A673 (cell line): ENCODE measurements at regions not wholly inside any gene's neighbourhood (a gene's known extent, or its start where the extent isn't known, plus 50 kb on each side); places are given as distances from the start of the nearest gene placed in this dataset.

Experiments used
- BruUV-seq: library from RNA; stranded (reverse); fragments of 400-500 nt; replicated peaks from 2 replicates; lab custom pipeline; 2021; lab: Mats Ljungman, UMichigan
- CTCF ChIA-PET: fragments of 300-600 bp; sonication (Branson Sonifier 250); formaldehyde crosslinking; loops from one replicate; lab custom pipeline; 2022; ENCODE audit warnings: antibody characterized with exemption; lab: Charles Lee
- POLR2A ChIA-PET: fragments of 300-600 bp; sonication (Branson Sonifier 250); formaldehyde crosslinking; loops from one replicate; lab custom pipeline; 2022; ENCODE audit warnings: antibody characterized with exemption; ENCODE audit not compliant: low non-redundant PET; lab: Charles Lee
- DNase-seq: peaks from one replicate; pipeline ENCODE4 v3.0.0-alpha.2; 2015; ENCODE audit warnings: low spot score
- H3K27ac ChIP-seq: fragments of 200-600 bp; sonication (generic); 2 replicates; pipeline ENCODE4 v1.5.1; 2016; ENCODE audit warnings: mixed run types, low read depth, mild to moderate bottlenecking, mixed read lengths, antibody characterized with exemption, low read length; ENCODE audit not compliant: poor library complexity, severe bottlenecking
- H3K27me3 ChIP-seq: fragments of 200-600 bp; sonication (generic); replicated peaks from 2 replicates; pipeline ENCODE4 v1.6.1; 2017; ENCODE audit warnings: mixed run types, low read depth, mild to moderate bottlenecking, mixed read lengths, antibody characterized with exemption, low read length; ENCODE audit not compliant: insufficient read depth, poor library complexity
- H3K36me3 ChIP-seq: fragments of 200-600 bp; sonication (generic); 2 replicates; pipeline ENCODE4 v1.6.1; 2016; ENCODE audit warnings: mixed run types, mild to moderate bottlenecking, mixed read lengths, antibody characterized with exemption, low read length; ENCODE audit not compliant: insufficient read depth, poor library complexity, severe bottlenecking
- H3K4me1 ChIP-seq: fragments of 200-600 bp; sonication (generic); 2 replicates; pipeline ENCODE4 v1.6.1; 2017; ENCODE audit warnings: mixed run types, mild to moderate bottlenecking, mixed read lengths, antibody characterized with exemption, low read length; ENCODE audit not compliant: insufficient read depth, poor library complexity, severe bottlenecking
- H3K4me3 ChIP-seq: fragments of 200-600 bp; sonication (generic); 2 replicates; pipeline ENCODE4 v1.5.1; 2016; ENCODE audit warnings: low read depth, mixed run types, mild to moderate bottlenecking, mixed read lengths, low read length; ENCODE audit not compliant: poor library complexity, severe bottlenecking
- H3K9me3 ChIP-seq: fragments of 200-600 bp; sonication (generic); 2 replicates; pipeline ENCODE4 v1.6.1; 2016; ENCODE audit warnings: mixed run types, low read depth, mild to moderate bottlenecking, mixed read lengths, antibody characterized with exemption, low read length; ENCODE audit not compliant: poor library complexity, severe bottlenecking
- EZH2 ChIP-seq: fragments of 200-600 bp; sonication (generic); IDR thresholded peaks from 2 replicates; pipeline ENCODE4 v1.6.1; 2017; ENCODE audit warnings: borderline replicate concordance, low read depth, mild to moderate bottlenecking, mixed read lengths, antibody characterized with exemption, low read length; ENCODE audit not compliant: poor library complexity, severe bottlenecking
- intact Hi-C: fragments of 100-400 bp; cut with micrococcal nuclease; formaldehyde crosslinking; loops from one replicate; pipeline ENCODE4 v1.10.0; 2022; ENCODE audit not compliant: unreplicated experiment
- TF ChIP-seq, protein P1 (sequence below): fragments of 300-800, 200-600 bp; sonication (generic); conservative IDR thresholded peaks from 2 replicates; pipeline ENCODE4 v1.5.1; 2017; ENCODE audit warnings: low read depth, mild to moderate bottlenecking, antibody characterized with exemption, low read length, moderate library complexity, mixed read lengths

DNA sequence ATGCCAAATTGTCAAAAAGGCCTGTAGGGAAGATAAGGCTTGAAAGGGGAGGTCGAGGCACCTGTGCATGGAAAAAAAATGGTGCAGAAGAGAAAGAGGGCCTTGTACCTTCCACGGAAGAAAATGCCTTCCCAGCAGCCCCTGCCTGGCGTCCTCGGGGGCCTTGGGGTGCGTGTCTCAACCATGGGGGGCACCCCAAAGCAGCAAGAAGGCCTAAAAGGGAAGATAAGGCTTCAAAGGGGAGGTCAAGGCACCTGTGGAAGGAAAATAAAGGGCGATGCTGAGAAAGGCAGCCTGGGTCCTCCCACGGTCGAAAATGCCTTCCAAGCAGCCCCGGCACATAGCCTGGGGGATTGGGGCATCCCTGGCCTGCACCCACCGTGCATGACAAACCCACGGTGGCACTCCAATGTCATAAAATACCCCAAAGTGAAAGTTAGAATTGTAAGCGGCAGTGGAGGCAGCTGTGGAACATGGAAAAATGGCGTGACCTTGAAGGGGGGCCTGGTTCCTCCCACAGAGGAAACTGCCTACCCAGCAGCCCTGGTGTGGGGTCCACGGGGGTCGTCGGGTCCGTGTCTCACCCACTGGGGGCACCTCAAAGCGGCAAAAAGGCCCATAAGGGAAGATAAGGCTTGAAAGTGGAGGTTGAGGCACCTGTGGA lies 275.0 kb downstream of the ALG10 start:
- no TSS peak for BruUV-seq

DNA sequence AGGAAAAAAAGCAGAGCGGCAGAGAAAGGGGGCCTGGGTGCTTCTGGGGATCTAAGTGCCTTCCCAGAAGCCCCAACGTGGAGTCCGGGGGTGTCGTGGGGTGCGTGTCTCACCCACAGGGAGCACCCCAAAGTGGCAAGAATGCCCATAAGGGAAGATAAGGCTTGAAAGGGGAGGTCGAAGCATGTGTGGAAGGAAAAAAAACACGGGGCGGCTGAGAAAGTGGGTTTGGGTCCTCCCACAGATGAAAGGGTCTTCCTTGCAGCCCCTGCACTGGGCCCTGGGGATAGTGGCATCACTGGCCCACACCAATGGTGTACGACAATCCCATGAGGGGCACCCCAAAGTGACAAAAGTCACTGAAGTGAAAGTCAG lies 275.5 kb downstream of the ALG10 start:
- H3K27ac ChIP-seq, result no peak overlapping the region
- TF ChIP-seq, protein P1, sequence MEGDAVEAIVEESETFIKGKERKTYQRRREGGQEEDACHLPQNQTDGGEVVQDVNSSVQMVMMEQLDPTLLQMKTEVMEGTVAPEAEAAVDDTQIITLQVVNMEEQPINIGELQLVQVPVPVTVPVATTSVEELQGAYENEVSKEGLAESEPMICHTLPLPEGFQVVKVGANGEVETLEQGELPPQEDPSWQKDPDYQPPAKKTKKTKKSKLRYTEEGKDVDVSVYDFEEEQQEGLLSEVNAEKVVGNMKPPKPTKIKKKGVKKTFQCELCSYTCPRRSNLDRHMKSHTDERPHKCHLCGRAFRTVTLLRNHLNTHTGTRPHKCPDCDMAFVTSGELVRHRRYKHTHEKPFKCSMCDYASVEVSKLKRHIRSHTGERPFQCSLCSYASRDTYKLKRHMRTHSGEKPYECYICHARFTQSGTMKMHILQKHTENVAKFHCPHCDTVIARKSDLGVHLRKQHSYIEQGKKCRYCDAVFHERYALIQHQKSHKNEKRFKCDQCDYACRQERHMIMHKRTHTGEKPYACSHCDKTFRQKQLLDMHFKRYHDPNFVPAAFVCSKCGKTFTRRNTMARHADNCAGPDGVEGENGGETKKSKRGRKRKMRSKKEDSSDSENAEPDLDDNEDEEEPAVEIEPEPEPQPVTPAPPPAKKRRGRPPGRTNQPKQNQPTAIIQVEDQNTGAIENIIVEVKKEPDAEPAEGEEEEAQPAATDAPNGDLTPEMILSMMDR, result no peak
- no peak for TF ChIP-seq EZH2
- CTCF ChIA-PET, result no interaction called here
- DNase-seq, result no peak
- POLR2A ChIA-PET, result no interaction called here
- no peaks in the 10 kb centered on the region for H3K36me3 ChIP-seq
- H3K27me3 ChIP-seq, result no peaks in the 10 kb centered on the region
- intact Hi-C loops, result no loop called here
- H3K4me3 ChIP-seq, result no peak overlapping the region
- peaks cover 35% of the 10 kb centered on the region for H3K9me3 ChIP-seq
- no TSS peak for BruUV-seq
- no peaks in the 10 kb centered on the region for H3K4me1 ChIP-seq

More for the DNA sequence above, 275.0 kb downstream of the ALG10 start:
- CTCF ChIA-PET, result no interaction called here
- no peaks in the 10 kb centered on the region for H3K27me3 ChIP-seq
- H3K9me3 ChIP-seq, result peaks cover 34% of the 10 kb centered on the region
- no peaks in the 10 kb centered on the region for H3K4me1 ChIP-seq
- TF ChIP-seq, protein P1, result no peak
- no peaks in the 10 kb centered on the region for H3K36me3 ChIP-seq
- H3K4me3 ChIP-seq, result no peak overlapping the region
- intact Hi-C loops, result no loop called here
- POLR2A ChIA-PET, result no interaction called here
- DNase-seq, result no peak
- H3K27ac ChIP-seq, result no peak overlapping the region

DNA sequence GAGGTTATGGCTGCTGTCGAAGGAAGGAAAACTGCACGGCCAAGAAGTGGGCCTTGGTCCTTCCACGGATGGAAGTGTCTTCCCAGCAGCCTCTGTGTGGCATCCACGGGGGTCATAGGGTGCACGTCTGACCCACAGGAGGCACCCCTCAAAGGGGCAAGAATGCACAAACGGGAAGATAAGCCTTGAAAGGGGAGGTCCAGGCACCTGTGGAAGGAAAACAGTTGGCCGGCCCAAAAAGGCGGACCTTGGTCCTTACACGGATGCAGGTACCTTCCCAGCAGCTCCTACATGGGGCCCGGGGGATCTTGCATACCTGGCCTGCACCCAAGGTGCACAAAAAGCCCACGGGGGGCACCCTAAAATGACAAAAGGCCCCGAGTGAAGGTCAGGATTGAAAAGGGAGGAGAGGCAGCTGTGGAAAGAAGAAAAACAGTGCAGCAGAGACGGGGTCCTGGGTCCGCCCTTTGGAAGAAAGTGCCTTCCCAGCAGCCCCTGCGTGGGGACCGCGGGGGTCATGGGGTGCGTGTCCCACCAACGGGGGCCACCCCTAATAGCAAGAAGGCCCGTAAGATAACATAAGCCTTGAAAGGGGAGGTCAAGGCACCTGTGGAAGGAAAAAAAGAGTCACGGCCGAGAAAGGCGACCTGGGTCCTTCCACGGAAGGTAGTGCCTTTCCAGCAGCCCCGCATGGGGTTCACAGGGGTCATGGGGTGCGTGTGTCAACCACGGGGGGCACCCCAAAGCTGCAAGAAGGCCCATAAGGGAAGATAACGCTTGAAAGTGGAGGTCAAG lies 276.1 kb downstream of the ALG10 start:
- Histone ChIP-seq H3K27me3 (no peaks in the 10 kb centered on the region), H3K4me3 (no peak overlapping the region), H3K36me3 (no peaks in the 10 kb centered on the region), H3K4me1 (no peaks in the 10 kb centered on the region), H3K9me3 (peaks cover 35% of the 10 kb centered on the region), H3K27ac (no peak overlapping the region)
- ChIA-PET POLR2A (no interaction called here), CTCF (no interaction called here)
- intact Hi-C loops, result no loop called here
- no peak for TF ChIP-seq EZH2
- TF ChIP-seq, protein P1, result no peak
- no TSS peak for BruUV-seq
- DNase-seq, result no peak
